ENCODE measurements at regions not wholly inside any gene's neighbourhood (a gene's known extent, or its start where the extent isn't known, plus 50 kb on each side); places are given as distances from the start of the nearest gene placed in this dataset.

- no peak for TF ChIP-seq GATA3 (IDR thresholded peaks at IDR 0.05; ENCODE audit: low read depth, low read length)
- TF ChIP-seq GATA2 (IDR thresholded peaks at IDR 0.05; ENCODE audit: low read depth, low read length), result no peak
These were observed 98.1 kb upstream of the YPEL5 start for GRCh38 chr2:30048636-30049175.

Data from SH-SY5Y (cell line).